Putamen (tissue), 1 donor: ENCODE measurements at regions not wholly inside any gene's neighbourhood (a gene's known extent, or its start where the extent isn't known, plus 50 kb on each side); places are given as distances from the start of the nearest gene placed in this dataset.
A peak's percentile ranks its signal among the peaks of the same experiment; 100 is the strongest.
"Not testable (repeated sequence)": the region's sequence is repeated elsewhere in the genome, so short reads cannot be mapped to it uniquely, and the experiment has no call there.

Experiments used
- DNase-seq: peaks from one replicate; pipeline ENCODE4 v3.0.0-alpha.2; 2016; ENCODE audit warnings: low spot score

GRCh38 chr5:96101358-96102089, 139.9 kb upstream of the ELL2 start:
- DNase-seq, result no peak

- DNase-seq, result not testable (repeated sequence)
Measured at GRCh38 chr5:96097488-96097887, 135.8 kb upstream of the ELL2 start.

DNA sequence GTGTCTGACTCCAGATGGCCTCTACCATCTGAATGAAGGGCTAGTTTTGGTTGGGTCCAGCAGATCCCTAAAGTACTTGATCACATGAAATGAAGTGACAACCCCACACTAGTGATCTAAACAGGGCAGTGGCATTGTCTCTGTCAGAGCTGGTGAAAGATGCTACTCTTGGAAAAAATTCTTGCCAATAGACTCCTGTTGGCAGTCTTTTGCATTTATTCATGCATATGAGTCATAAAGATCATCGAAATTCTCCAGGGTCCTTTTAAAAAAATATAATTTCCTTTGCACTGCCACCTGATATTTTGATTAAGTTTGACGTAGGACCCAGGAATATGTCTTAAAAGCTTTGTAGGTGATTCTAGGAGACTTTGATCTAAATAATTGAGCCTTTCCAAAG, 135.1 kb upstream of the ELL2 start:
- DNase-seq, result no peak

- peak; percentile 7 for DNase-seq
Measured at GRCh38 chr5:96094904-96095303, 133.3 kb upstream of the ELL2 start.

GRCh38 chr5:96093890-96094381, 132.3 kb upstream of the ELL2 start:
- DNase-seq, result no peak

- DNase-seq, result no peak
Measured at GRCh38 chr5:96093340-96093739, 131.7 kb upstream of the ELL2 start.

DNA sequence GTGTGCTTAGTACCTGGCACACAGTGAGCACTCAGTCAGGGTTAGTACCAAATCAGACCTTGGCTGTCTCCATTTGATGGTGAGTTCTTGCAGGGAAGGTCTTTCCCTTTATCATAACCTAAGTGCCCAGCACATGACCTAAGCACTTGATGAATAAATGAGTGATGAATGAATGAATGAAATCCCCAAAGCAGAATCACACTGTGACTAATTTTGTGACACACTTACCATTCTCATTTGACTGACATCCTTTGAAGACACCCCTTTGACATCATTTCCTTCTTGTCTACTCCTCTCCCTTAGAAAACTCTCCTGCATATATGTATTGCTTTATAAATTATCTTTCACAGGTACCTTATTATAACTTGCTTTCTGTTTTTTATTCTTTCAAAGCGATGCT, 130.2 kb upstream of the ELL2 start:
- no peak for DNase-seq

GRCh38 chr5:96090215-96090614, 128.6 kb upstream of the ELL2 start:
- no peak for DNase-seq

GRCh38 chr5:96088706-96089498, 127.3 kb upstream of the ELL2 start:
- DNase-seq, result no peak

GRCh38 chr5:96087939-96088338, 126.3 kb upstream of the ELL2 start:
- no peak for DNase-seq

DNA sequence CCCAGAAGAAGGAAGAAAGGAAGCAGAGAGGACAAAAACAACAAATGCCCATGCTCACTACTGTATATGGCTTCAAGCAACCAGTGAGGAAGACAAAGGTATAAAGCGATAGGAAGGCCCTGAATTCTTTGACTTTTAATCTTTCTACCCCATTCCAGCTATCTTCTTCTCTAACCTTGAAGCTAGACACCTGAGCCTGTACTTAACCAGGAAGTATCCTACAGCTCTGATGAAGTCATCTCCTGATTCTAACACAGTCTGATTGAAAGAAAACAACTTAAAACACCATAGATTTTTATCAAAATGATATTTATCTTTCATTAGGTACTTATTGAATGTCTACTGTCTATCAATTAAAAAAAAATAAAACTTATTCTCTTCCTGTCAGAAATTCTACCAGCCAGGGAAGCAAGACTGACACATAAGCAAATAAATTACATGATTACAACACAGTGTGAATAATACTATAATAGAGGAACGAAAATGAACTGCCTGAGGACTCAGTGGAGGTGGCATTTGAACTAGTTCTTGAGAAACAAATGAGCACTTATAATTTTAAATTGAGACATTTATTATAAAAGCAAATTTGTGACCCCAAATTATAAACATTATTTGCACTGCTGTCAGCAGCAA, 123.3 kb upstream of the ELL2 start:
- no peak for DNase-seq

GRCh38 chr5:96083361-96083881, 121.8 kb upstream of the ELL2 start:
- no peak for DNase-seq

DNA sequence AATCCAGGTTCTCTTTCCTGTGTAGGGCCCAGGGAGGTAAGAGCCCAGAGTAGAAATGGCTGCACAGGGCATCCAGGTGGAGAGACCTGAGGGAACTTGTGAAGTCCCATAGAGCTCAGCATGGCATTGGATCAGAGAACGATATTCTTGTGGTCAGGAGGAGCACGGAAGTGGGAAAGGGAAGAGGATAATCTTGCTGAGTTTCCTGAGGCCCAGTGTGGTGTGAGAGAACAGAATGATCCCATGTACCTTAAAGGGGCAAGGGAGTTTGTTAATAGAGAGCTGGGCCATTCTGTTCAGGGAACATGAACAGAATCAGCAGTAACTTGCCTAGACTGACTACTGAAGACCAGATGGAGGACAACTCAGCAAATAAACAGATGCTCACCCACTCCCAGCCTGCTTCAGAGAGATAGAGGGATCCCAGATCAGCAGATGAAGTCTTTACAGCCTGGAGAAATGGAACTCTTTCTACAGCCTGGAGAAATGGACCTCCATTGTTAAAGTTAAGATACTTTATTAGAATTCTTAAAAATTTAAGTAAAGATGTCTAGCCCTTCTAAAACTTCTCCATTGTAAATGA, 119.7 kb upstream of the ELL2 start:
- no peak for DNase-seq

GRCh38 chr5:96080557-96080956, 118.9 kb upstream of the ELL2 start:
- DNase-seq, result no peak

DNA sequence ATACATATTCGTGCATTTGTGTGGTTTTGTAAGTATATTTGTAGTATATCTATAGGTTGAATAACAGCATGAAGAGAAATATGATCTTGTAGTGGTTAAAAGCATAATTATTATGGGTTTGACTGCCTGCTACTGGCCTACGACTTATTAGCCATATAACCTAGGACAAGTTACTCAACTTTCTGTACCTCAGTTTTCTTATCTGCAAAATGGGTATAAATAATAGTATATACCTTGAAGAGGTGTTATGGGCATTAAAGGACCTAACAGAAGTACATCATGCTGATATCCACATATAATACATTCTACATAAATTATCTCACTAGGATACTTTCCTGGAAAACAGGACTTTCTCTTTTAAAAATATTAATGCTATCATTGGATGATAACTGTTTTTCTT, 118.3 kb upstream of the ELL2 start:
- DNase-seq, result no peak

- no peak for DNase-seq
Measured at GRCh38 chr5:96079075-96079474, 117.4 kb upstream of the ELL2 start.

DNA sequence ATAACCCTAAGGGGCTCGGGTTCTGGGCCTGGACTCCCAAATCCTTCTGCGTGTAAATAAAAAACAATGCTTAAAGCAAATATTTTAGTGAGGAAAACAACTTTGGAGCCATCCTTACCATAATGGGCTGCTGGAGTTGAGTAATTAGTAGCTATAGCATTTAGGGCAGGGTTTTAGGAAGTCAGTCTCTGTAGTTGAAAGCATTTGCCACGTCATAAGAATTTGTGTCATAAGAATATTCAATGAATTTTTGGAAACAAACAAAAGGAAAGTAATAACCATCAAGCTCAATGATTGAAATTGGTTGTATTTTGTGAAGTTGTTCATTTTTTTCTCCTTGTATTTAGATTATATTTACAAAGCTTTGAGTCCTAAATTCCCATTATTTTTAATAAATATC, 114.8 kb upstream of the ELL2 start:
- DNase-seq, result no peak

GRCh38 chr5:96075579-96076289, 114.1 kb upstream of the ELL2 start:
- DNase-seq, result no peak

- no peak for DNase-seq
Measured at GRCh38 chr5:96074870-96075269, 113.2 kb upstream of the ELL2 start.

GRCh38 chr5:96074460-96074859, 112.8 kb upstream of the ELL2 start:
- no peak for DNase-seq

DNA sequence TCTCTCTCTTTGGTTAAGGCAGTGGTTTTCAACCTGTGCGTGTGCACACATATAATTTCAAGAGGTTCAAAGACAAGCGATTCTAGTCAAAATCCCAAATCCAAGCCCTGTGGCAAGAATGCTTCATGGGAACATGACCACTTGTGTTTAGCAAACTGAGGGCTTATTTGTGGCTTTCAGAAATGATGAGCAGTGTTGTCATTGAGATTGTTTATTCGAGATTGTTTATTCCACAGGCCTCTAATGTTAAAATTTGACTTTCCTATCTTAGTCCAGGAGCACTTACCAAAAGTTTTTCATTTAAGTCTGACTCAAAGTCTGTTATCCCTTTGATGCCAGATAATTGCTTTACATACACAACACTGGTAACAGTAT, 111.1 kb upstream of the ELL2 start:
- DNase-seq, result no peak
